OCI-LY7 (cell line): ENCODE measurements at regions not wholly inside any gene's neighbourhood (a gene's known extent, or its start where the extent isn't known, plus 50 kb on each side); places are given as distances from the start of the nearest gene placed in this dataset.

Experiments
- BruUV-seq: library from RNA; stranded (reverse); fragments of 400-500 nt; replicated peaks from 2 replicates; lab custom pipeline; 2021; lab: Mats Ljungman, UMichigan
- CTCF ChIA-PET: fragments of 300-600 bp; sonication (Branson Sonifier 250); formaldehyde crosslinking; loops from one replicate; lab custom pipeline; 2022; ENCODE audit warnings: antibody characterized with exemption; ENCODE audit not compliant: unreplicated experiment; lab: Charles Lee
- POLR2A ChIA-PET: fragments of 300-600 bp; sonication (Branson Sonifier 250); formaldehyde crosslinking; loops from one replicate; lab custom pipeline; 2022; ENCODE audit warnings: antibody characterized with exemption; lab: Charles Lee
- DNase-seq: peaks from one replicate; pipeline ENCODE4 v3.0.0-alpha.2; 2015; ENCODE audit warnings: low spot score
- H2AFZ ChIP-seq: fragments of 200-600 bp; sonication (generic), shearing (Covaris generic); 2 replicates; pipeline ENCODE4 v1.6.1; 2014; ENCODE audit warnings: mild to moderate bottlenecking, antibody characterized with exemption, low read length, moderate library complexity
- H3K27ac ChIP-seq: fragments of 200-600 bp; sonication (generic); 2 replicates; pipeline ENCODE4 v1.5.1; 2014; ENCODE audit warnings: mixed run types, low read depth, mild to moderate bottlenecking, moderate library complexity, low read length, inconsistent platforms; ENCODE audit not compliant: poor library complexity, severe bottlenecking
- H3K36me3 ChIP-seq: fragments of 200-600 bp; sonication (generic); 2 replicates; pipeline ENCODE4 v1.6.1; 2014; ENCODE audit warnings: mild to moderate bottlenecking, antibody characterized with exemption, low read length, moderate library complexity, mixed read lengths; ENCODE audit not compliant: insufficient read depth
- H3K4me1 ChIP-seq: fragments of 200-600 bp; sonication (generic); 2 replicates; pipeline ENCODE4 v1.5.1; 2014; ENCODE audit warnings: mild to moderate bottlenecking, low read length; ENCODE audit not compliant: insufficient read depth, poor library complexity, severe bottlenecking
- H3K4me2 ChIP-seq: fragments of 200-600 bp; sonication (generic); 2 replicates; pipeline ENCODE4 v1.6.1; 2014; ENCODE audit warnings: mild to moderate bottlenecking, low read length
- H3K4me3 ChIP-seq: fragments of 200-600 bp; sonication (generic); 2 replicates; pipeline ENCODE4 v1.5.1; 2014; ENCODE audit warnings: mild to moderate bottlenecking, low read depth, low read length; ENCODE audit not compliant: poor library complexity, severe bottlenecking
- H3K79me2 ChIP-seq: fragments of 200-600 bp; sonication (generic); 2 replicates; pipeline ENCODE4 v1.6.1; 2016; ENCODE audit warnings: low read depth, mild to moderate bottlenecking, low read length, moderate library complexity, mixed read lengths; ENCODE audit not compliant: insufficient read depth
- H3K9me2 ChIP-seq: fragments of 200-600 bp; sonication (generic); 2 replicates; pipeline ENCODE4 v1.6.1; 2016; ENCODE audit warnings: mild to moderate bottlenecking, low read length, mixed read lengths; ENCODE audit not compliant: insufficient read depth
- H3K9me3 ChIP-seq: fragments of 200-600 bp; sonication (generic); 2 replicates; pipeline ENCODE4 v1.6.1; 2014; ENCODE audit warnings: mild to moderate bottlenecking, mixed run types, low read length, mixed read lengths
- H4K20me1 ChIP-seq: fragments of 200-600 bp; sonication (generic); 2 replicates; pipeline ENCODE4 v1.6.1; 2014; ENCODE audit warnings: mild to moderate bottlenecking, antibody characterized with exemption, low read length, moderate library complexity, mixed read lengths; ENCODE audit not compliant: insufficient read depth
- EZH2phosphoT487 ChIP-seq: fragments of 200-600 bp; sonication (generic); IDR thresholded peaks from 2 replicates; pipeline ENCODE4 v1.6.1; 2018; ENCODE audit warnings: low read depth, borderline replicate concordance, mild to moderate bottlenecking, mixed run types, antibody characterized with exemption, low read length, moderate library complexity, mixed read lengths
- intact Hi-C: fragments of 100-400 bp; cut with micrococcal nuclease; formaldehyde crosslinking; loops from one replicate; pipeline ENCODE4 v1.10.0; 2022; ENCODE audit not compliant: unreplicated experiment
- TF ChIP-seq, protein P1 (sequence below): fragments of 200-600 bp; sonication (generic); conservative IDR thresholded peaks from 2 replicates; pipeline ENCODE4 v1.5.1; 2014; ENCODE audit warnings: mild to moderate bottlenecking, antibody characterized with exemption, low read length, moderate library complexity, mixed read lengths

DNA sequence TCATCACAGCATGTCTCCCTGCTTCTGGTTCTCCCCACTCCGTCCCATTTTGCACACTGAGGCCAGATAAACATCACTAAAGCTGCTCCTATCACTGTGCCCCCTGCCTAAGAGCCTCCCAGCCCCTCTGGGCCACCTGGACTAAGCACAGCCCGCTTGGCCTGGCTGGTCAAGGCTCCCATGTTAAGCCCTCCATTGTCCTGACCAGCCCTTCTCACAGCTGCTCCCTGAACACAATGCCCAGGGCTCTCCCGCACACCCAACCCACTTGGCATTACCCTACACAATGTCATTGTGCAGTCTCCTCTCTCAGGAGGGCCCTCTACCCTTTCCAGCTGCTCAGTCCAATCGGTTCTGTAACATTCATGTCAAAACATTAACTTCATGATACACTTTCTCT, 133.4 kb downstream of the NUFIP1 start:
- Histone ChIP-seq H3K4me1 (no peaks in the 10 kb centered on the region), H4K20me1 (no peaks in the 10 kb centered on the region), H2AFZ (no peak overlapping the region), H3K36me3 (no peaks in the 10 kb centered on the region), H3K79me2 (no peaks in the 10 kb centered on the region), H3K4me2 (no peak overlapping the region), H3K9me2 (no peaks in the 10 kb centered on the region), H3K27ac (no peak overlapping the region), H3K4me3 (no peak overlapping the region), H3K9me3 (no peaks in the 10 kb centered on the region)
- ChIA-PET POLR2A (no interaction called here), CTCF (no interaction called here)
- DNase-seq = no peak
- TF ChIP-seq EZH2phosphoT487 = no peak
- TF ChIP-seq, protein P1, sequence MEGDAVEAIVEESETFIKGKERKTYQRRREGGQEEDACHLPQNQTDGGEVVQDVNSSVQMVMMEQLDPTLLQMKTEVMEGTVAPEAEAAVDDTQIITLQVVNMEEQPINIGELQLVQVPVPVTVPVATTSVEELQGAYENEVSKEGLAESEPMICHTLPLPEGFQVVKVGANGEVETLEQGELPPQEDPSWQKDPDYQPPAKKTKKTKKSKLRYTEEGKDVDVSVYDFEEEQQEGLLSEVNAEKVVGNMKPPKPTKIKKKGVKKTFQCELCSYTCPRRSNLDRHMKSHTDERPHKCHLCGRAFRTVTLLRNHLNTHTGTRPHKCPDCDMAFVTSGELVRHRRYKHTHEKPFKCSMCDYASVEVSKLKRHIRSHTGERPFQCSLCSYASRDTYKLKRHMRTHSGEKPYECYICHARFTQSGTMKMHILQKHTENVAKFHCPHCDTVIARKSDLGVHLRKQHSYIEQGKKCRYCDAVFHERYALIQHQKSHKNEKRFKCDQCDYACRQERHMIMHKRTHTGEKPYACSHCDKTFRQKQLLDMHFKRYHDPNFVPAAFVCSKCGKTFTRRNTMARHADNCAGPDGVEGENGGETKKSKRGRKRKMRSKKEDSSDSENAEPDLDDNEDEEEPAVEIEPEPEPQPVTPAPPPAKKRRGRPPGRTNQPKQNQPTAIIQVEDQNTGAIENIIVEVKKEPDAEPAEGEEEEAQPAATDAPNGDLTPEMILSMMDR = no peak
- no TSS peak for BruUV-seq
- intact Hi-C loops = no loop called here

DNA sequence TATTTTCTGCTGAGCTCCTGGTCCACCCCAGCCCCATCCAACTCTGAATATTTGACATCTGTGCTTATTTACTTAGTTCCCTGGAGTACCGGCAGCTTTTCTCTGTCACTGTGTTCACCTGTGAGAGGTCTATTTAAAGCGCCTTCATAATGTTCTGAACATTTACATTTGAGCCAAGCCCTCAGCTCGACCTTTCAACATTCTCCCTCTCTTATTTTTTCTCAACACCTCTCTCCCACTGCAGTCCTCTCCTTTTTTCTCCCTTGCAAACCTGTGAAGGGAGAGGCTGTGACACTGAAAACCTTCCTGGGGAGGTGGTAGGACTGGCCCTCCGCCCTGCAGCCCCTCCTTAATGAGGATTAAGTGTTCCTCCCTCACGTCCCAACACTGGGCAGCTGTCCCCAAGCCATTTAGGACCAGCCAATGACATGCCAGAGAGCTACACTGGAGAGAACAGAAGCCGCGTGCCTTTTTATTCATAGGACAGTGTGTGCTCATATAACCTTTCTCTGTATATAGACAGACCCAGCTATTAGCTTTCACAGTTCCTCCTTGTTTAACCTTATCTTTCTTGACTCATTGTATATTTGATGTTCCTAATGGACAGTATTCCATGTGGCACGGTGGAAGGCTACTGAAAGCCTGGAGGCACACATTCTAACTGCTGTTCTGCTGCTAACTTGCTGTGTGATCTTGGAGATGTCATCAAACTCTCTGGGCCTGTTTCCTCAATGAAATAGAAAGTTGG, 134.8 kb downstream of the NUFIP1 start:
- Histone ChIP-seq H3K4me2 (no peak overlapping the region), H3K9me3 (no peaks in the 10 kb centered on the region), H3K36me3 (no peaks in the 10 kb centered on the region), H4K20me1 (no peaks in the 10 kb centered on the region), H3K4me1 (no peaks in the 10 kb centered on the region), H3K27ac (no peak overlapping the region), H2AFZ (no peak overlapping the region), H3K9me2 (no peaks in the 10 kb centered on the region), H3K79me2 (no peaks in the 10 kb centered on the region), H3K4me3 (no peak overlapping the region)
- ChIA-PET POLR2A (interaction anchor here (1.0 kb wide), 1 partner anchor 22 kb away, joined by 3 read pairs; no protein-coding TSS in a partner anchor), CTCF (no interaction called here)
- no peak for DNase-seq
- no TSS peak for BruUV-seq
- intact Hi-C loops = no loop called here
- TF ChIP-seq, protein P1 = no peak
- no peak for TF ChIP-seq EZH2phosphoT487

DNA sequence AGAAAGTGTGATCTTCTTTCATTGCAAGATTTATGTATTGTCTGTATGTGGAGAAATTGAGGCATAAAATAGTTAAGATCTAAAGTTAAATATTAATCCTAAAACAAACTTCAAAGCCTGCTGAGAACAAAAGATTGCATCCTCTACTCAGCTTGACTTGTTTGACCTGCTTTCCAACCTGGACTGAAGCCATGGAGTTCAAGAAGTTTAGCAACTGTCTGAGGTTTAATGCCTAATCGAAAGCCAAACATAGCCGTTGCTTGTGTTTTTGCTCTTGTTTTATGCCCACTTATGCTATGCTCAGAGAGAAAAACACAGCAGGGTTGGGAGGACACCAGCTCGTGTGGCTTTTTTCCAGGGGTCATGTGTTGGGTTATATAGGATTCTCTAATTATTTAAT, 135.6 kb downstream of the NUFIP1 start:
- Histone ChIP-seq H3K4me2 (no peak overlapping the region), H3K27ac (no peak overlapping the region), H3K4me1 (no peaks in the 10 kb centered on the region), H4K20me1 (no peaks in the 10 kb centered on the region), H3K4me3 (no peak overlapping the region), H3K9me3 (no peaks in the 10 kb centered on the region), H3K9me2 (no peaks in the 10 kb centered on the region), H3K36me3 (no peaks in the 10 kb centered on the region), H3K79me2 (no peaks in the 10 kb centered on the region), H2AFZ (no peak overlapping the region)
- DNase-seq = no peak
- ChIA-PET POLR2A (interaction anchor here (1.0 kb wide), 1 partner anchor 22 kb away, joined by 3 read pairs; no protein-coding TSS in a partner anchor), CTCF (no interaction called here)
- TF ChIP-seq, protein P1 = no peak
- TF ChIP-seq EZH2phosphoT487 = no peak
- intact Hi-C loops = no loop called here
- BruUV-seq = no TSS peak
